Activated T-cell treated with anti-CD3 and anti-CD28 coated beads, Interleukin-2, amount 50 U/mL, for 72 hours (primary cell): ENCODE measurements at regions not wholly inside any gene's neighbourhood (a gene's known extent, or its start where the extent isn't known, plus 50 kb on each side); places are given as distances from the start of the nearest gene placed in this dataset.

Experiments
- ATAC-seq, 2 donors: fragments of 150-1000 bp; cut with Tn5 transposase; replicated peaks in 1 of 2; 2 replicates each; pipeline ENCODE4 v1.10.0; 2021; ENCODE audit warnings: moderate library complexity in 2 of 2, mild to moderate bottlenecking in 1 of 2
- DNase-seq, 2 donors: peaks; one replicate each; pipeline ENCODE4 v3.0.0; 2021 to 2022; ENCODE audit warnings: mixed read lengths in 1 of 2
- H3K27ac Mint-ChIP-seq: one replicate; pipeline ENCODE4 v1.8.0; 2022; ENCODE audit warnings: mild to moderate bottlenecking, moderate library complexity, mixed read lengths
- H3K27me3 Mint-ChIP-seq: one replicate; pipeline ENCODE4 v1.8.0; 2022; ENCODE audit warnings: low read depth, mixed read lengths
- H3K36me3 Mint-ChIP-seq, 2 donors: one replicate each; pipeline ENCODE4 v1.8.0; 2022; ENCODE audit warnings: mixed read lengths in 2 of 2, mild to moderate bottlenecking in 1 of 2; ENCODE audit not compliant: insufficient read depth in 2 of 2
- H3K4me1 Mint-ChIP-seq: one replicate; pipeline ENCODE4 v1.8.0; 2022; ENCODE audit warnings: low read depth, mixed read lengths
- H3K4me3 Mint-ChIP-seq, 2 donors: one replicate each; pipeline ENCODE4 v1.8.0; 2022; ENCODE audit warnings: mild to moderate bottlenecking in 2 of 2, mixed read lengths in 2 of 2, moderate library complexity in 2 of 2
- H3K9me3 Mint-ChIP-seq, 2 donors: one replicate each; pipeline ENCODE4 v1.8.0; 2022; ENCODE audit warnings: mixed read lengths in 2 of 2

GRCh38 chr2:39530411-39530866 lies 93.4 kb upstream of the MAP4K3 start:
- Mint-ChIP-seq H3K9me3 (no peaks in the 10 kb centered on the region), H3K27me3 (peaks cover 12% of the 10 kb centered on the region), H3K4me3 (no peak overlapping the region), H3K36me3 (no peaks in the 10 kb centered on the region), H3K27ac (no peak overlapping the region), H3K4me1 (no peaks in the 10 kb centered on the region)
- no peak for DNase-seq
- ATAC-seq, result no peak

GRCh38 chr2:39531220-39531777 lies 94.2 kb upstream of the MAP4K3 start:
- DNase-seq (no peak), ATAC-seq (no peak)
- Mint-ChIP-seq H3K36me3 (no peaks in the 10 kb centered on the region), H3K9me3 (no peaks in the 10 kb centered on the region), H3K27me3 (peaks cover 12% of the 10 kb centered on the region), H3K4me3 (no peak overlapping the region), H3K27ac (no peak overlapping the region), H3K4me1 (no peaks in the 10 kb centered on the region)

GRCh38 chr2:39532933-39533332 lies 95.8 kb upstream of the MAP4K3 start:
- H3K9me3 Mint-ChIP-seq, result no peaks in the 10 kb centered on the region
- H3K4me1 Mint-ChIP-seq, result peaks cover 14% of the 10 kb centered on the region
- DNase-seq (no peak), ATAC-seq (no peak)
- H3K27me3 Mint-ChIP-seq, result peaks cover 12% of the 10 kb centered on the region
- H3K36me3 Mint-ChIP-seq, result peaks cover 0 to 1% of the 10 kb centered on the region in 2 donors
- no peak overlapping the region for H3K27ac Mint-ChIP-seq
- H3K4me3 Mint-ChIP-seq, result no peak overlapping the region

GRCh38 chr2:39534095-39534711 lies 97.1 kb upstream of the MAP4K3 start:
- peaks cover 18% of the 10 kb centered on the region for H3K27me3 Mint-ChIP-seq
- peaks cover 16% of the 10 kb centered on the region for H3K4me1 Mint-ChIP-seq
- ATAC-seq (no peak), DNase-seq (no peak)
- H3K9me3 Mint-ChIP-seq, result peaks cover 0 to 2% of the 10 kb centered on the region in 2 donors
- H3K36me3 Mint-ChIP-seq, result peaks cover 2 to 5% of the 10 kb centered on the region in 2 donors
- H3K4me3 Mint-ChIP-seq, result no peak overlapping the region
- H3K27ac Mint-ChIP-seq, result no peak overlapping the region

GRCh38 chr2:39535636-39536185 lies 98.6 kb upstream of the MAP4K3 start:
- H3K27ac Mint-ChIP-seq, result peak overlapping the region; percentile 36
- H3K27me3 Mint-ChIP-seq, result peaks cover 20% of the 10 kb centered on the region
- H3K4me1 Mint-ChIP-seq, result peaks cover 16% of the 10 kb centered on the region
- no peak overlapping the region for H3K4me3 Mint-ChIP-seq
- H3K36me3 Mint-ChIP-seq, result peaks cover 2 to 5% of the 10 kb centered on the region in 2 donors
- peaks cover 0 to 2% of the 10 kb centered on the region in 2 donors for H3K9me3 Mint-ChIP-seq
- DNase-seq (no peak), ATAC-seq (no peak)

GRCh38 chr2:39537150-39537549 lies 100.1 kb upstream of the MAP4K3 start:
- Mint-ChIP-seq H3K27ac (no peak overlapping the region), H3K9me3 (peaks cover 0 to 2% of the 10 kb centered on the region in 2 donors), H3K27me3 (peaks cover 20% of the 10 kb centered on the region), H3K36me3 (peaks cover 2 to 5% of the 10 kb centered on the region in 2 donors), H3K4me1 (peaks cover 21% of the 10 kb centered on the region), H3K4me3 (no peak overlapping the region)
- DNase-seq (no peak), ATAC-seq (peak; percentile 56 to 60)

GRCh38 chr2:39538718-39539117 lies 101.6 kb upstream of the MAP4K3 start:
- no peak for ATAC-seq

GRCh38 chr2:39540414-39540813 lies 103.3 kb upstream of the MAP4K3 start:
- Mint-ChIP-seq H3K4me3 (no peak overlapping the region), H3K4me1 (peaks cover 21% of the 10 kb centered on the region), H3K36me3 (peaks cover 2 to 5% of the 10 kb centered on the region in 2 donors), H3K9me3 (peaks cover 0 to 2% of the 10 kb centered on the region in 2 donors), H3K27me3 (peaks cover 22% of the 10 kb centered on the region), H3K27ac (no peak overlapping the region)
- ATAC-seq (no peak), DNase-seq (no peak)

More at GRCh38 chr2:39538718-39539117, 101.6 kb upstream of the MAP4K3 start:
- H3K9me3 Mint-ChIP-seq, result peaks cover 0 to 2% of the 10 kb centered on the region in 2 donors
- H3K27ac Mint-ChIP-seq, result no peak overlapping the region
- no peak for DNase-seq
- H3K4me1 Mint-ChIP-seq, result peaks cover 21% of the 10 kb centered on the region
- H3K36me3 Mint-ChIP-seq, result peaks cover 2 to 5% of the 10 kb centered on the region in 2 donors
- no peak overlapping the region for H3K4me3 Mint-ChIP-seq
- peaks cover 16% of the 10 kb centered on the region for H3K27me3 Mint-ChIP-seq

- H3K9me3 Mint-ChIP-seq, result peaks cover 0 to 2% of the 10 kb centered on the region in 2 donors
- peaks cover 2 to 5% of the 10 kb centered on the region in 2 donors for H3K36me3 Mint-ChIP-seq
- peaks cover 21% of the 10 kb centered on the region for H3K4me1 Mint-ChIP-seq
- H3K4me3 Mint-ChIP-seq, result no peak overlapping the region
- H3K27me3 Mint-ChIP-seq, result peaks cover 23% of the 10 kb centered on the region
- no peak for DNase-seq
- no peak overlapping the region for H3K27ac Mint-ChIP-seq
- ATAC-seq, result no peak
Measured at GRCh38 chr2:39541011-39541930, 104.2 kb upstream of the MAP4K3 start.

GRCh38 chr2:39542523-39542922 lies 105.4 kb upstream of the MAP4K3 start:
- no peak for ATAC-seq

GRCh38 chr2:39545957-39546356 lies 108.9 kb upstream of the MAP4K3 start:
- Mint-ChIP-seq H3K27ac (no peak overlapping the region), H3K4me1 (peaks cover 10% of the 10 kb centered on the region), H3K9me3 (no peaks in the 10 kb centered on the region), H3K36me3 (no peaks in the 10 kb centered on the region), H3K4me3 (no peak overlapping the region), H3K27me3 (peaks cover 32% of the 10 kb centered on the region)
- DNase-seq (no peak), ATAC-seq (peak in 1 of 2 donors; percentile 48)

More at GRCh38 chr2:39542523-39542922, 105.4 kb upstream of the MAP4K3 start:
- no peak for DNase-seq
- peaks cover 30% of the 10 kb centered on the region for H3K27me3 Mint-ChIP-seq
- H3K4me3 Mint-ChIP-seq, result no peak overlapping the region
- H3K4me1 Mint-ChIP-seq, result peaks cover 16% of the 10 kb centered on the region
- peaks cover 2 to 5% of the 10 kb centered on the region in 2 donors for H3K36me3 Mint-ChIP-seq
- peaks cover 0 to 2% of the 10 kb centered on the region in 2 donors for H3K9me3 Mint-ChIP-seq
- H3K27ac Mint-ChIP-seq, result no peak overlapping the region

- H3K4me3 Mint-ChIP-seq, result no peak overlapping the region
- no peak overlapping the region for H3K27ac Mint-ChIP-seq
- no peak for DNase-seq
- ATAC-seq, result no peak
- H3K27me3 Mint-ChIP-seq, result peaks cover 32% of the 10 kb centered on the region
- H3K4me1 Mint-ChIP-seq, result peaks cover 6% of the 10 kb centered on the region
- H3K36me3 Mint-ChIP-seq, result no peaks in the 10 kb centered on the region
- H3K9me3 Mint-ChIP-seq, result no peaks in the 10 kb centered on the region
Measured at GRCh38 chr2:39546409-39546808, 109.3 kb upstream of the MAP4K3 start.

- peaks cover 5% of the 10 kb centered on the region for H3K4me1 Mint-ChIP-seq
- H3K4me3 Mint-ChIP-seq, result no peak overlapping the region
- no peaks in the 10 kb centered on the region for H3K36me3 Mint-ChIP-seq
- ATAC-seq (no peak), DNase-seq (no peak)
- no peaks in the 10 kb centered on the region for H3K9me3 Mint-ChIP-seq
- H3K27me3 Mint-ChIP-seq, result peaks cover 32% of the 10 kb centered on the region
- no peak overlapping the region for H3K27ac Mint-ChIP-seq
Measured at GRCh38 chr2:39546937-39547336, 109.9 kb upstream of the MAP4K3 start.
